ENCODE measurements at regions not wholly inside any gene's neighbourhood (a gene's known extent, or its start where the extent isn't known, plus 50 kb on each side); places are given as distances from the start of the nearest gene placed in this dataset.

- Histone ChIP-seq H3K4me1 (replicated peaks; ENCODE audit: insufficient read depth) (no peaks in the 10 kb centered on the region), H3K9me2 (ENCODE audit: insufficient read depth) (no peaks in the 10 kb centered on the region), H3F3A (ENCODE audit: insufficient read depth, low read depth) (no peaks in the 10 kb centered on the region), H3K4me2 (no peak overlapping the region), H4K20me1 (ENCODE audit: insufficient read depth) (no peaks in the 10 kb centered on the region), H2AFZ (no peak overlapping the region), H3K79me2 (ENCODE audit: low read depth) (no peaks in the 10 kb centered on the region), H3K9me3 (ENCODE audit: insufficient read depth, low read depth) (no peaks in the 10 kb centered on the region), H3K27ac (no peak overlapping the region), H3K36me3 (ENCODE audit: low read depth) (no peaks in the 10 kb centered on the region), H3K27me3 (ENCODE audit: insufficient read depth, low read depth) (no peaks in the 10 kb centered on the region), H3K4me3 (no peak overlapping the region)
- no TSS peak for BruUV-seq (replicated peaks)
- POLR2A ChIA-PET (ENCODE audit: unreplicated experiment), result no interaction called here
- TF ChIP-seq EZH2 (IDR thresholded peaks at IDR 0.05; ENCODE audit: low read depth), result no peak
- no peak for TF ChIP-seq CTCF (conservative IDR thresholded peaks at IDR 0.05)
- no peak for DNase-seq
- intact Hi-C loops (cut with micrococcal nuclease; ENCODE audit: unreplicated experiment), result no loop called here
- CTCF ChIA-PET, result no interaction called here
Measured at GRCh38 chr6:66199171-66199570, 492.1 kb upstream of the EYS start.

- no peaks in the 10 kb centered on the region for H3K36me3 ChIP-seq (ENCODE audit: low read depth)
- TF ChIP-seq CTCF (conservative IDR thresholded peaks at IDR 0.05) (no peak), EZH2 (IDR thresholded peaks at IDR 0.05; ENCODE audit: low read depth) (no peak)
- no peaks in the 10 kb centered on the region for H3K9me2 ChIP-seq (ENCODE audit: insufficient read depth)
- no peak overlapping the region for H3K4me3 ChIP-seq
- H3K79me2 ChIP-seq (ENCODE audit: low read depth), result no peaks in the 10 kb centered on the region
- no peak overlapping the region for H3K4me2 ChIP-seq
- BruUV-seq (replicated peaks), result no TSS peak
- no peaks in the 10 kb centered on the region for H3K4me1 ChIP-seq (replicated peaks; ENCODE audit: insufficient read depth)
- no peak for DNase-seq
- no peak overlapping the region for H3K27ac ChIP-seq
- no peak overlapping the region for H2AFZ ChIP-seq
- no peaks in the 10 kb centered on the region for H3K9me3 ChIP-seq (ENCODE audit: insufficient read depth, low read depth)
- intact Hi-C loops (cut with micrococcal nuclease; ENCODE audit: unreplicated experiment), result no loop called here
- ChIA-PET POLR2A (ENCODE audit: unreplicated experiment) (no interaction called here), CTCF (no interaction called here)
- no peaks in the 10 kb centered on the region; the same call in 1 of the 2 replicates for H4K20me1 ChIP-seq (ENCODE audit: insufficient read depth)
- H3K27me3 ChIP-seq (ENCODE audit: insufficient read depth, low read depth), result no peaks in the 10 kb centered on the region
- no peaks in the 10 kb centered on the region for H3F3A ChIP-seq (ENCODE audit: insufficient read depth, low read depth)
Measured at GRCh38 chr6:66198062-66198624, 491.1 kb upstream of the EYS start.

GRCh38 chr6:66190858-66191257 lies 483.8 kb upstream of the EYS start:
- no peak for DNase-seq
- Histone ChIP-seq H3K27ac (no peak overlapping the region), H3K4me2 (no peak overlapping the region), H3F3A (ENCODE audit: insufficient read depth, low read depth) (no peaks in the 10 kb centered on the region), H3K4me1 (replicated peaks; ENCODE audit: insufficient read depth) (no peaks in the 10 kb centered on the region), H3K4me3 (no peak overlapping the region), H2AFZ (no peak overlapping the region), H3K79me2 (ENCODE audit: low read depth) (no peaks in the 10 kb centered on the region), H3K9me2 (ENCODE audit: insufficient read depth) (no peaks in the 10 kb centered on the region), H3K9me3 (ENCODE audit: insufficient read depth, low read depth) (no peaks in the 10 kb centered on the region), H3K36me3 (ENCODE audit: low read depth) (no peaks in the 10 kb centered on the region), H4K20me1 (ENCODE audit: insufficient read depth) (no peaks in the 10 kb centered on the region; the same call in 1 of the 2 replicates), H3K27me3 (ENCODE audit: insufficient read depth, low read depth) (no peaks in the 10 kb centered on the region)
- intact Hi-C loops (cut with micrococcal nuclease; ENCODE audit: unreplicated experiment), result no loop called here
- ChIA-PET CTCF (no interaction called here), POLR2A (ENCODE audit: unreplicated experiment) (no interaction called here)
- TF ChIP-seq CTCF (conservative IDR thresholded peaks at IDR 0.05), result no peak
- TF ChIP-seq EZH2 (IDR thresholded peaks at IDR 0.05; ENCODE audit: low read depth), result no peak
- no TSS peak for BruUV-seq (replicated peaks)

Data from PC-9 (cell line).